GM12892 (cell line): ENCODE measurements at regions not wholly inside any gene's neighbourhood (a gene's known extent, or its start where the extent isn't known, plus 50 kb on each side); places are given as distances from the start of the nearest gene placed in this dataset.
A peak's percentile ranks its signal among the peaks of the same experiment; 100 is the strongest.
"Not testable (repeated sequence)": the region's sequence is repeated elsewhere in the genome, so short reads cannot be mapped to it uniquely, and the experiment has no call there.

Experiments
- DNase-seq: peaks from one replicate; pipeline ENCODE4 v3.0.0; 2011; ENCODE audit not compliant: insufficient read length
- FAIRE-seq: peaks from 2 replicates; lab custom pipeline; 2011; peaks lifted over from hg19 to GRCh38; lab: Jason Lieb, UNC
- POLR2A ChIP-seq: IDR thresholded peaks from 2 replicates; pipeline ENCODE4 v1.6.1; 2011; ENCODE audit warnings: low read depth, low read length, control low read depth
- POLR2AphosphoS5 ChIP-seq: IDR thresholded peaks from 2 replicates; pipeline ENCODE4 v1.6.1; 2011; ENCODE audit warnings: low read depth, low read length, control low read depth
- TAF1 ChIP-seq: IDR thresholded peaks from 2 replicates; pipeline ENCODE4 v1.6.1; 2011; ENCODE audit warnings: low read depth, mild to moderate bottlenecking, control low read depth, low read length, borderline replicate concordance

GRCh38 chr17:77042476-77043231 is 98.1 kb upstream of the SEC14L1 start:
- no peak for TF ChIP-seq TAF1
- TF ChIP-seq POLR2AphosphoS5, result no peak
- DNase-seq (no peak), FAIRE-seq (no peak)

DNA sequence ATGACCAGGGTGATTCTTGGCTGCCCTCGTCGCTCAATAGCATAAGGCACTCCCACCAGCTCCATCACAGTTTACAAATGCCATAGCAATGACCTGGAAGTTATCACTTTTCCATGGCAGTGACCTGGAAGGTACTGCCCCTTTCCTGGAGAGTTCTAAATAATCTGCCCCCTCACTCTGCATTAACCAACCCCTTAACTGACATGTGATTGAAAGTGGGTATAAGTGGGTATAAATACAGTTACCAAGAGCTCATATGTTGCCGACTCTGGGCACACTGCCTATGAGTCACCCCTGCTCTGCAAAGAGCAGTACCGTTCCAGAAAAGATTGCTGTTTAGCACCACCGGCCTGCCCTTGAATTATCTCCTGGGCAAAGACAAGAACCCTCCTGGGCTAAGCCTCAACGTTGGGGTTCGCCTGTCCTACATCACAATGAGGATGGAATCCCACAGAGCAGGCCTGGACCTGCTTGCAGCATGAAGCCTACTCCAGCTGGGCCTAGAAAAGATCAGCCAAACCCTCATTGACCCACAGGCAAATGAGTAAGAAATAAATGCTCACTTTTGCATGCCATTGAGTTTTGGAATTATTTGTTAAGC is 95.2 kb upstream of the SEC14L1 start:
- TF ChIP-seq POLR2AphosphoS5, result no peak
- no peak for TF ChIP-seq TAF1
- TF ChIP-seq POLR2A, result no peak
- no peak for FAIRE-seq
- no peak for DNase-seq

- no peak for TF ChIP-seq TAF1
- TF ChIP-seq POLR2AphosphoS5, result no peak
- TF ChIP-seq POLR2A, result no peak
- DNase-seq, result no peak
- FAIRE-seq, result no peak
These were observed 91.3 kb upstream of the SEC14L1 start for GRCh38 chr17:77049440-77049839.

DNA sequence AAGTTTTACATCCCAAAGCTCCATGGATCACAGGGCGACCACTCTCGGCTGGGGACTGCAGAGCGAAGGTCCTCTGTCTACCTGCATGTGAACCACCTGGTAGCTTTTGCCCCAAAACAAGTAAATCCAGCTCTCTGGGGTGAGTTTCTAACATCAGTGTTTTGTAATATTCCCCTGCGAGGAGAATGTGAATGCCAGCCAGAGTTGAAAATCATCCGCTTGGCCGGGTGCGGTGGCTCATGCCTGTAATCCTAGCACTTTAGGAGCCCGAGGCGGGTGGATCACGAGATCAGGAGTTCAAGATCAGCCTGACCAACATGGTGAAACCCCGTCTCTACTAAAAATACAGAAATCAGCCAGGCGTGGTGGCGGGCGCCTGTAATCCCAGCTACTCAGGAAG is 89.9 kb upstream of the SEC14L1 start:
- not testable (repeated sequence) for FAIRE-seq, DNase-seq

DNA sequence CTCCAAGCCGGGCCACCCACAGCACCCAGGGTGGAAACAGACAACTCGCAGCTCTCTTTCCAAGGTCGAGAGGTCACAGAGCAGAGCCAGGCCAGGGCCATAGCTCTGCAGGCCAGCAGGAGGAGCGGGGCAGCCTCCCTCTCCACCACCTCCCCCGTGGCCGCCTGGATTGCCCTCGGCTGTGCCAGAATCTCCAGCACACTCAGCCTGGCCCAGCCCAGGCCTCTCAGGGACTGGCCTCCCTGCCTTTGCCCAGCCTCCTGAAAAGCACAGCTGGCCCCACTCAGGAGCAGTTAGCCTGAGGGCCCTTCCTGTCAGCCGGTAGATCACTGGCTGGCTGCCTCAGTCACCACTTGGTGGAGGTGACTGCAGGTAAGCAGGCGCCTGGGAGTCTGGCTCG is 85.8 kb upstream of the SEC14L1 start:
- FAIRE-seq, result no peak
- TF ChIP-seq TAF1 (no peak), POLR2A (no peak), POLR2AphosphoS5 (no peak)
- no peak for DNase-seq

DNA sequence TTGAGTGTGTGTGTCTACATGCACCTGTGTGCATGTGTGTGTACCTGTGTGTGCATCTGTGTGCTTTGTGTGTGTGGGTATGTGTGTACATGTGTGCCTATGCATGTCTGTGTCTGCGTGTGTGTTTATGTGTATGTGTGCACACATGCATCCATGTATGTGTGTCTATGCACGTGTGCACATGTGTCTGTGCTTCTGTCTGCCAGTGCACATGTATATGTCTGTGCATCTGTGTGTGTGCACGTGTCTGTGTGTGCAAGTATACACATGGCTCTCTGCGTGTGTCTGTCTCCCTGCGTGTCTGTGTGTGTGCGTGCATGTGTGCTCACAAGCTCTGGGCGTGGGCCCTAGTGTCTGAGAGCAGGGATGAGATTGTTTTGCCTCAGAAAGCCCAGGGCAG is 85.3 kb upstream of the SEC14L1 start:
- no peak for FAIRE-seq
- no peak for DNase-seq
- no peak for TF ChIP-seq TAF1
- TF ChIP-seq POLR2AphosphoS5, result no peak
- TF ChIP-seq POLR2A, result no peak

GRCh38 chr17:77058016-77058415 is 82.8 kb upstream of the SEC14L1 start:
- no peak for FAIRE-seq

GRCh38 chr17:77061669-77062068 is 79.1 kb upstream of the SEC14L1 start:
- no peak for TF ChIP-seq TAF1
- TF ChIP-seq POLR2A, result no peak
- TF ChIP-seq POLR2AphosphoS5, result no peak
- no peak for DNase-seq
- no peak for FAIRE-seq

More at GRCh38 chr17:77058016-77058415, 82.8 kb upstream of the SEC14L1 start:
- no peak for TF ChIP-seq TAF1
- no peak for DNase-seq

DNA sequence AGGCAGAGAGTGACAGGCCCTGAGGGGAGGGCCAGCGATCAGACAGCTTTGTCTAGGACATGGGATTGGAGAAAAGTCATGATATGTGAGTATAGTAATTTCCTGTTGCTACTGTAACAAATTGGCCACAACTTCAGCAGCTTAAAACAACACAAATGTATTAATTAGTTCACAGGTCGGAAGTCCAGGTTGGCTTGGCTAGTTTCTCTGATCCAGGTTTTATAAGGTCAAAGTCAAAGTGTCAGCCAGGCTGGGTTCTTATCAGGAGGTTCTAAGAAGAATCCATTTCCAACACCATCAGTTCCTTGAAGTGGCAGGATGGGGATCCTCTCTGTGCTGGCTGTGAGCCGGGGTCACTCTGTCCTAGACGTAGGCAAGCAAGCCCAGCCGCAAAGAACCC is 76.2 kb upstream of the SEC14L1 start:
- DNase-seq, result no peak
- no peak for FAIRE-seq

DNA sequence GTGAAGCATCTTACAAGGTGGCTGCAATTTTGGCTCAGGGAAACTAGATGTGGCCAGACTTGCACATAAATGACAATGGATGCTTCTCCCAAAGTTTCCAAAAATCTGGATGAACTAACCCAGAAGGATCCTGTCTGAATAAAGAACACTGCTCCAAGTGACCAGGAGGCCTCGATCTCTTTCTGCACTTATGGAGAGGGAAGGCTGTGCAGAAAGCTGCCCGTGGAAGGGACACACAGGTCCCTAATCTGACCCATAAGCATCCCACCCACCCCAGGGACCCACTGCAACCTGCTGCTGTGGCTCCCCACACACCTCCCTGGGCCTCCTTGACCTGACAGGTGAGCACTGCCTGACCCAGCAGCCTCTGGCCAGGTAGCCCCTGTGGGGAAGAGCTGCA is 74.6 kb upstream of the SEC14L1 start:
- DNase-seq (no peak), FAIRE-seq (no peak)
- TF ChIP-seq POLR2AphosphoS5 (no peak), TAF1 (no peak), POLR2A (no peak)

More for the DNA sequence above, 76.2 kb upstream of the SEC14L1 start:
- TF ChIP-seq TAF1 (no peak), POLR2A (no peak), POLR2AphosphoS5 (no peak)

DNA sequence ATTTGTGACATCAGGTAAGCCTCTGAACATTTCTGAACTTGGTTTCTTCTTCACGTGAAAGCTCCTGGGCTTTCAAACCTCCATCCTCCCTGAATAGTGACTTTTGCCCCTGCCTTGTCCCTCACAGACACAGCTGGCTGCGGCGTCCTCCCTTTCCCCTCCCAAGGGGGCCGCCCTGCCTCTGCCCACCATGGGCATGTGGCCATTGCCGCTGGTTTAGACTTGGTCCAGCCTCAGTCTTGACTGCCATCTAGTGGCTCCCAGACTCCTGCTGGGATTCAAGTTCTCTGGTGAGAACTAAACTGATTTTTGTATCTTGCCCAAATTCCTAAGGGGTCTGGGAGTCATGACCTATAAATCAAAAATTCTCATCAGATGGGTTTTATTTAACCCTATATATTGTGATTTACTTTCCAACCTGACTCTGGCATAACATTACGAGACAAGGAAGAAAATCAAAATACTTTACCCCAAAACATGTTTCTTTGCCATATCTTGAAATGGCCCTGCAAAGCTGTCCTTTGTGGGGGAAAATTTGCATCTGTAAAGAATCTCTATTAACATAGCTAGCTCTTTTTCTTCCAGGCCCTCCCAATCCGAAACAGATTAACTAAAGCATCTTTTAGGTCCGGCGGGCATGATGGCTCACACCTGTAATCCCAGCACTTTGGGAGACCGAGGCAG is 73.9 kb upstream of the SEC14L1 start:
- peak; percentile 67 for FAIRE-seq
- not testable (repeated sequence) for DNase-seq

GRCh38 chr17:77068915-77069314 is 71.9 kb upstream of the SEC14L1 start:
- FAIRE-seq (no peak), DNase-seq (no peak)
- TF ChIP-seq POLR2AphosphoS5 (no peak), TAF1 (no peak), POLR2A (no peak)
